Fibroblast of the aortic adventitia (primary cell): ENCODE measurements at regions not wholly inside any gene's neighbourhood (a gene's known extent, or its start where the extent isn't known, plus 50 kb on each side); places are given as distances from the start of the nearest gene placed in this dataset.
"Not testable (repeated sequence)": the region's sequence is repeated elsewhere in the genome, so short reads cannot be mapped to it uniquely, and the experiment has no call there.

Source experiments
- DNase-seq: peaks from one replicate; pipeline ENCODE4 v3.0.0-alpha.2; 2010; ENCODE audit warnings: low read depth
- H3K4me3 ChIP-seq: 2 replicates; pipeline ENCODE4 v1.5.1; 2011; ENCODE audit warnings: low read depth, mild to moderate bottlenecking, control low read depth, low read length, moderate library complexity
- TF ChIP-seq, protein P1 (sequence below): IDR thresholded peaks from 2 replicates; pipeline ENCODE4 v1.5.1; 2011; ENCODE audit warnings: mild to moderate bottlenecking, low read length, control low read depth, inconsistent platforms; ENCODE audit not compliant: insufficient read depth

- peak; percentile 67 for DNase-seq
- TF ChIP-seq, protein P1, sequence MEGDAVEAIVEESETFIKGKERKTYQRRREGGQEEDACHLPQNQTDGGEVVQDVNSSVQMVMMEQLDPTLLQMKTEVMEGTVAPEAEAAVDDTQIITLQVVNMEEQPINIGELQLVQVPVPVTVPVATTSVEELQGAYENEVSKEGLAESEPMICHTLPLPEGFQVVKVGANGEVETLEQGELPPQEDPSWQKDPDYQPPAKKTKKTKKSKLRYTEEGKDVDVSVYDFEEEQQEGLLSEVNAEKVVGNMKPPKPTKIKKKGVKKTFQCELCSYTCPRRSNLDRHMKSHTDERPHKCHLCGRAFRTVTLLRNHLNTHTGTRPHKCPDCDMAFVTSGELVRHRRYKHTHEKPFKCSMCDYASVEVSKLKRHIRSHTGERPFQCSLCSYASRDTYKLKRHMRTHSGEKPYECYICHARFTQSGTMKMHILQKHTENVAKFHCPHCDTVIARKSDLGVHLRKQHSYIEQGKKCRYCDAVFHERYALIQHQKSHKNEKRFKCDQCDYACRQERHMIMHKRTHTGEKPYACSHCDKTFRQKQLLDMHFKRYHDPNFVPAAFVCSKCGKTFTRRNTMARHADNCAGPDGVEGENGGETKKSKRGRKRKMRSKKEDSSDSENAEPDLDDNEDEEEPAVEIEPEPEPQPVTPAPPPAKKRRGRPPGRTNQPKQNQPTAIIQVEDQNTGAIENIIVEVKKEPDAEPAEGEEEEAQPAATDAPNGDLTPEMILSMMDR = no peak
- no peak overlapping the region for H3K4me3 ChIP-seq
Measured at GRCh38 chr7:29627631-29628030, 64.0 kb downstream of the PRR15 start.

DNA sequence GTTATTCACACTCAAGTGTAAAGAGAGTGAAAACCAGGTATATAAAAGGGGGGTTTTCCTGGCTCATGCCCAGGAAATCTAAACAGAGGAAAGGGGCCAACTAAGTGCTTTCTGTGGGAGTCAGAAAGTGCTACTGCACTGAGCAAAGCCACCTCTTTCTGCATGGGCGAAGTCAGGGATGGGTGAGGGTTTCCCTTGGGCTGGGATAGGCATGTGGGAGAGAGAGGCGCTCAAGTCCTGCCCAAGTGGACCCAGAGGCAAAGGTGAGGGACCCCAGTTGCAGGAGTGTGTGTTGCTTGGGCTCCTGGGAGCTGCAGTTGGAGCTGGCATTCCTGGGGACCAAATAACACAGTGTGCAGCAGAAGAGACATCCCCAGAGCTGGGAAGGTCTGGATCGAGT is 65.9 kb downstream of the PRR15 start:
- DNase-seq = no peak
- H3K4me3 ChIP-seq = no peak overlapping the region
- TF ChIP-seq, protein P1 = no peak

DNA sequence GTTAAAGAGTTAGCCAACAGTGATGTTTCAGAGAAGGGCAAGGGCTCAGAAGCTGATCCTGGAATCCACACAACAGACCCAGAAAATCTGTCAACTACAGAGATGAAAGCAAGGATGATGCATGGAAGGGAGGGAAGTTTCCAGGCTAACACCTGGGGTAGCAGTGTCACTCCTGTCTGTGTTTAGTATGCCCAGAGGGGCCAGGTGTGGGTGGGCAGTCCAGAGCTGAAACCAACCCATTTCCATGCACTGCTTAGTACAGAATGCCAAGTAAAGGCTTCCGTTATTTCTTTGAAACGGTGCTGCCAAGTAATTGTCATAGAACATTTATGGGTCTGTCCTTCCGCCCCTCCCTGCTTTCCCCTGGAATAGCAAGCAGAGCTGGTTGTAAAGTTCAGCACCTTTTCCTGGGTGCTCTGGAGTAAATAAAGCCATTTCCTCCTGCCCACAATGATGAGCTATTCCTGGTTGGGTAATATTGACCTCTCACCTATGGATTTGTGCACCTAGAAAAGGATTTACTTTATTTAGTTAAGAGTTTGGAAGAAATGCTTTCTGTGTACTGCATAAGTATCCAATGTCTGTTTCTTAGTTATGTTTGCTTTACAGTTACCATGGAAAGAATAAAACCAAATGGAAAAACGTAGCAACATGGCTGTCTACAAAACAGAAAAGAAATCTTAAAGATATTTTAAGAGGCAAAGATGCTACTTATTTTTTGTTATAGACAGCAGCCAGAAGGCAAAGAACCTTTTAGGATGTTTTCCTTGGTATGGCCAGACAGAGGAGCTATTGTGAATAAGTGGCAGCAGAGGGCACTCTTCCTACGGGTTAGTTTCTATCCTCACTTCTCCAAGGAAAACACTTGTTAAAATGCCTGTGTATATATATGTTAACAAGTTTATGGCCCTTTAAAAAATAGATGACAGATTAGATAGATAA is 71.7 kb downstream of the PRR15 start:
- H3K4me3 ChIP-seq = not testable (repeated sequence)
- TF ChIP-seq, protein P1 = peak; percentile 61
- DNase-seq = peak; percentile 72

DNA sequence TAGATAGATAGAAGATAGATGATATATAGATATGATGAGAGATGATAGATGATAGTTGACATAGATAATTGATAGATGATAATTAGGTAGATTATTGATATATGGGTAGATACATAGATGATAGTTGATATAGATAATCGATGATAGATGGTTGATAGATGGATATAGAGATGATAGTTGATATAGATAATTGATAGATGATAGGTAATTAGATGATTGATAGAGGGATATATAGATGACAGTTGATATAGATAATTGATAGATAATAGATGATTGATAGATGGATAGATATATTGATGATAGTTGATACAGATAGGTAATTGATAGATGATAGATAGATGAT is 72.3 kb downstream of the PRR15 start:
- no peak for DNase-seq
- no peak overlapping the region for H3K4me3 ChIP-seq
- TF ChIP-seq, protein P1 = no peak

DNA sequence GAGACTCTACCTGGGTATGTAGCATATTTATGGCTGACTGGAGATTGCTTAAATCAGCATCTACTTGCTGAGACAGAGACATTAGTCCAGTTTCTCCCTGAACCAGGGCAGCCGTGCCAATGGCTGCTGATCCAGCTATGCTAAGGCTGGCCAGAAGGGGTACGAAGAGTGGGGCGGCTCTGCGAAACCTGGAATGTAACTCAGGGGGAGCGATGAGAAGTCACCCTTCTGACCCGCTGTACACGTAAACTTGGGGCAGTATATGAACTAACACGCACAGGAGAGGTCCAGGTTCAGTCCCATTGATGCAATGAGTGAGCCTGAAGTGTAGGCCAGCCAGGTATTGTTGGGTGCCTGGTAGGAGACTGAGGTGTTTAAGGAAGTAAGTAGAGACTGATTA is 73.7 kb downstream of the PRR15 start:
- TF ChIP-seq, protein P1 = no peak
- H3K4me3 ChIP-seq = no peak overlapping the region

DNA sequence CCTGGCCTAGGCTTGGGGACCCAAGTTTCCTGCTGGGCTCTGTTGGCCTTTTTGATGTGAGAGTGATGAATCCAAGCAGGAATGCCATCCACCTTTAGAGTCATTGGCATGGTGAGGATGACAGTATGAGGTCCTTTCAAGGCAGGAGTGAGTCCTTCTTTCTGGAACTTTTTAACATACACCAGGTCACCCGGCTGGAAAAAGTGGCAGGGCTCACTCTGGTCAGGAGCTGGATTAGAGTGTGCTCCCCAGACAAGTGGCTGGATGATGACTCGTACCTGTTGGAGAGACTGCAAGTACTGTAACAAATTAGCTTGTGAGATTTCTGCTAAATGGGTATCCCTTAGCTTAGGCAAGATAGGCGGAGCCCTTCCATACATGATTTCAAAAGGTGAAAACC is 75.2 kb downstream of the PRR15 start:
- not testable (repeated sequence) for DNase-seq, H3K4me3 ChIP-seq

More for the DNA sequence above, 73.7 kb downstream of the PRR15 start:
- DNase-seq = no peak

DNA sequence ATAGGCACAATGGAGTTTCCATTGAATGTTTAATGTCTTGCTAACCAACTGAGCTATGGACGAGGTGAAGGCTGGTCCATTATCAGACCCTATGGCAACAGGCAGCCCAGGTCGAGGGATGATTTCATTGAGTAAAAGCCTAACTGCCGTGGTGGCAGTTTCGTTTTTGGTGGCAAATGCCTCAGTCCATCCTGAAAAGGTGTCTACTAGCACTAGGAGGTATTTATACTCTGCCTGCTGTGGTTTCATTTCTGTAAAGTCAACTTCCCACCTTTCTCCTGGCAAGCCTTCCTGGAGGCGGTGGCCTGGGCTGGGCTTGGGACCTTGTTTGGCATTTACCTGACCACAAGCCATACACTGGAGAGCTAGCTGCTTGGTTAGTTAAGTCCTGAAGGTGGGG is 75.8 kb downstream of the PRR15 start:
- H3K4me3 ChIP-seq = no peak overlapping the region
- TF ChIP-seq, protein P1 = no peak
- DNase-seq = no peak
